Esophagus squamous epithelium (tissue), 5 donors: ENCODE measurements at regions not wholly inside any gene's neighbourhood (a gene's known extent, or its start where the extent isn't known, plus 50 kb on each side); places are given as distances from the start of the nearest gene placed in this dataset.

Source experiments
- DNase-seq: peaks from one replicate; lab custom pipeline; 2025; lab: John Stamatoyannopoulos, UW
- H3K27ac ChIP-seq, 4 donors: fragments of 200-600 bp; sonication (generic); one replicate each; pipeline ENCODE4 v1.5.1; 2016 to 2019; ENCODE audit warnings: mild to moderate bottlenecking in 1 of 4
- H3K27me3 ChIP-seq, 4 donors: fragments of 200-600 bp; sonication (generic); 1 replicate in 3 of 4; 2 replicates in 1 of 4; pipeline versions ENCODE4 v1.5.1 to v1.6.0; 2017 to 2021; ENCODE audit warnings: antibody characterized with exemption in 1 of 4
- H3K36me3 ChIP-seq, 3 donors: fragments of 200-600 bp; sonication (generic); one replicate each; pipeline ENCODE4 v1.5.1; 2016 to 2019
- H3K4me1 ChIP-seq, 3 donors: fragments of 200-600 bp; sonication (generic); one replicate each; pipeline ENCODE4 v1.5.1; 2017 to 2019
- H3K4me3 ChIP-seq, 4 donors: fragments of 200-600 bp; sonication (generic); 1 replicate in 3 of 4; 2 replicates in 1 of 4; pipeline ENCODE4 v1.5.1; 2016 to 2019; ENCODE audit warnings: mild to moderate bottlenecking in 2 of 4, moderate library complexity in 1 of 4
- H3K9me3 ChIP-seq, 3 donors: fragments of 200-600 bp; sonication (generic); one replicate each; pipeline ENCODE4 v1.5.1; 2016 to 2019
- POLR2A ChIP-seq, 4 donors: fragments of 450-650 bp; IDR thresholded peaks; one replicate each; pipeline ENCODE4 v1.6.1; 2017; ENCODE audit warnings: antibody characterized with exemption in 4 of 4, mild to moderate bottlenecking in 4 of 4, moderate library complexity in 3 of 4
- WGBS, 2 donors: methylation state at CpG; one replicate each; pipeline ENCODE4 v1.1.5; 2018; 5-methylcytosine and 5-hydroxymethylcytosine counted together
- intact Hi-C: fragments of 100-400 bp; cut with DNase I; formaldehyde crosslinking; loops from one replicate; pipeline ENCODE4 v1.15.0; 2022
- TF ChIP-seq, protein P1 (sequence below), 6 experiments: fragments of 450-650 bp in 4 of 6; fragments of 200-600 bp in 2 of 6; sonication (generic) in 2 of 6; IDR thresholded peaks; one replicate each; pipeline ENCODE4 v1.5.1; 2016 to 2019; ENCODE audit warnings: antibody characterized with exemption in 6 of 6, mild to moderate bottlenecking in 4 of 6, moderate library complexity in 4 of 6
- donor health status: DM: yes; HTN: yes; CAD: no.

DNA sequence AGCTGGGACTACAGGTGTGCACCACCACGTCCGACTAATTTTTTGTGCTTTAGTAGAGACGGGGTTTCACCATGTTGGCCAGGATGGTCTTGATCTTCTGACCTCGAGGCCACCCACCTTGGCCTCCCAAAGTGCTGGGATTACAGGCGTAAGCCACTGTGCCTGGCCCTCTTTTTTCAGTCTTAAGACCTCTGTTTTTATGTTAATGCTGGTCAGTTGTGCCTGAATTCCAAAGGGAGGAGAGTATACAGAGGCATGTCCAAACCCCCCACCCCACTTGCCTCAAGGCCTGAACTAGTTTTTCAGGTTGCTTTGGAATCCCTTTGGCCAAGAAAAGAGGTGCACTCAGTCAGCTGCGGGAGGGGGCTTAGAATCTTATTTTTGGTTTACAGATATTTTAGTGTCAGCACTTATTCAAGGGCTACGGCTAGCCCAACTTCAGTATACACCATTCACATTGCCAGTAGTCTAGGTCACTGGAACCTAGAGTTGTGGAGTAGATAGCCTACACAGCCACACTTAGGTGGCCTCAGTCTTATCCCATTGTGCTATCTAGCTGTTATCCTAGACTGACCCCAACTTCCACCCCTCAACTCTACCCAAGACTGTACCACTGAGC lies 128.0 kb upstream of the TPM1 start:
- WGBS, 2 donors: 68 to 87% methylated on average over 5 to 7 of the region's 7 CpGs
- no peak for TF ChIP-seq POLR2A (IDR thresholded peaks at IDR 0.05)
- TF ChIP-seq, protein P1, sequence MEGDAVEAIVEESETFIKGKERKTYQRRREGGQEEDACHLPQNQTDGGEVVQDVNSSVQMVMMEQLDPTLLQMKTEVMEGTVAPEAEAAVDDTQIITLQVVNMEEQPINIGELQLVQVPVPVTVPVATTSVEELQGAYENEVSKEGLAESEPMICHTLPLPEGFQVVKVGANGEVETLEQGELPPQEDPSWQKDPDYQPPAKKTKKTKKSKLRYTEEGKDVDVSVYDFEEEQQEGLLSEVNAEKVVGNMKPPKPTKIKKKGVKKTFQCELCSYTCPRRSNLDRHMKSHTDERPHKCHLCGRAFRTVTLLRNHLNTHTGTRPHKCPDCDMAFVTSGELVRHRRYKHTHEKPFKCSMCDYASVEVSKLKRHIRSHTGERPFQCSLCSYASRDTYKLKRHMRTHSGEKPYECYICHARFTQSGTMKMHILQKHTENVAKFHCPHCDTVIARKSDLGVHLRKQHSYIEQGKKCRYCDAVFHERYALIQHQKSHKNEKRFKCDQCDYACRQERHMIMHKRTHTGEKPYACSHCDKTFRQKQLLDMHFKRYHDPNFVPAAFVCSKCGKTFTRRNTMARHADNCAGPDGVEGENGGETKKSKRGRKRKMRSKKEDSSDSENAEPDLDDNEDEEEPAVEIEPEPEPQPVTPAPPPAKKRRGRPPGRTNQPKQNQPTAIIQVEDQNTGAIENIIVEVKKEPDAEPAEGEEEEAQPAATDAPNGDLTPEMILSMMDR (IDR thresholded peaks at IDR 0.05): no peak
- H3K9me3 ChIP-seq: no peaks in the 10 kb centered on the region
- H3K27ac ChIP-seq: no peak overlapping the region
- no peaks in the 10 kb centered on the region for H3K36me3 ChIP-seq
- H3K4me3 ChIP-seq: no peak overlapping the region
- intact Hi-C loops: no loop called here
- no peaks in the 10 kb centered on the region for H3K4me1 ChIP-seq
- DNase-seq: no peak
- H3K27me3 ChIP-seq: no peaks in the 10 kb centered on the region

DNA sequence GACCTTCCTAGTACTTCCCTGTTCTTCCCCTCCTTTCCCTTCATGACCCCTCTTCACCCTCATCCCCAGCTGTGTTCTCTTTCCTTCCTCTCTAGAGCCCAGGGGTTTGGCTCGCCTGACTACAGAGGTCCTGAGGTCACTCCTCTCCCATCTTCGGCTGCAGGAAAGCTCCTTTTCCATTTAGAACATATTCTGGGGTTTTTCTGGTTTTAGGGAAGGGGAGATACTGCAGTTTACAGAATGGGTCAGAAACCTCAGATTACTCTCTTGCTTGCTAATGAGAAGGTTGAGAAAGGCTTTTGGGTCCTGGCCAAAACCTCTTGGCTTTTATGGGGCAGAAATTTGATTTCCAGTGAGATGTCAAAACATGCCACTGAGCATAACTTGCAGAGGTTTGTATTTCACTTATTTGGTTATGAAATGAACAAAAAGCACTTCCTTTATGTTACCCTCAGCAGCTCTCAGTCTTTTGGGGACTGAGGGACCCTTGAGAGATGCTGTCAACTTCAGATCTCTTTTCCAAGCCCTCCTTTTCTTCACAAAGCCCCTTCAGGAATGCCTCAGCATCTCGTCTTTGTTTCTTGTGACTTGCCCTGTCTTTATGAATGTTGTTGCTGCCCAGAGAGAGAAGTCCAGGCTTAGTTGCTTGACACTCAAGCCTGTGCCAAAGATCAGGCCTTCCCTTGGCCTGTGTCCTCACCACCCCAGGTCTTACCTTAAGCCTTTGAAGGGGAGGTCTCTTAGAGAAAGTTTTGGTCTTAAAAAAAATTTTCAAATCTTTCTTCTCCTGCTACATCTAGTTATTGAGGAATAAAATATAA lies 121.7 kb upstream of the TPM1 start:
- Histone ChIP-seq H3K4me1 (peaks cover 0 to 18% (median 0%) of the 10 kb centered on the region in 3 donors), H3K4me3 (no peak overlapping the region), H3K9me3 (no peaks in the 10 kb centered on the region), H3K36me3 (no peaks in the 10 kb centered on the region), H3K27ac (peak overlapping the region in 2 of 4 donors; percentile 22 to 53), H3K27me3 (peaks cover 0 to under 1% (median 0%) of the 10 kb centered on the region in 4 donors)
- TF ChIP-seq, protein P1 (IDR thresholded peaks at IDR 0.05): no peak
- TF ChIP-seq POLR2A (IDR thresholded peaks at IDR 0.05): no peak
- no peak for DNase-seq
- 36 to 38% methylated on average over 3 of the region's 3 CpGs for WGBS, 2 donors
- intact Hi-C loops: no loop called here

DNA sequence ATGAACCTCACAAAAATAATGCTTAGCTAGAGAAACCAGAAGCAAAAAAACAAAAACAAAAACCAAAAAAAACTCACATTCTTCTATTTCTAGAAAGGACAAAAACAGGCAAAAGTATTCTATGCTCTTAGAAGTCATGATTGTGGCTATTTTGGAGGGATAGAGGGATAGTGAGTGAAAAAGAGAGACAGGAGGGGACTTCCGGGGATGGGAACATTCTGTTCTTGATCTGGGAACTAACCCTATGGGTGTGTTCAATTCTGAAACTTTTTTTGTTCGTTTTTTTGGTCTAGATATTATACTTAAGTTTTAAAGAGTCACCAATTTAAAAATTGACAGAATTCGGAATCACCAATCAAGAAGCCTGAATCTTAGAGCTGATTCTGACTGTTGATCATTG lies 120.0 kb upstream of the TPM1 start:
- Histone ChIP-seq H3K36me3 (no peaks in the 10 kb centered on the region), H3K9me3 (no peaks in the 10 kb centered on the region), H3K27me3 (peaks cover 0 to 4% (median 0%) of the 10 kb centered on the region in 4 donors), H3K27ac (peak overlapping the region in 1 of 4 donors; percentile 1), H3K4me1 (peaks cover 0 to 18% (median 0%) of the 10 kb centered on the region in 3 donors), H3K4me3 (no peak overlapping the region)
- intact Hi-C loops: no loop called here
- no peak for DNase-seq
- WGBS, 2 donors: 59 to 68% methylated on average over 3 of the region's 3 CpGs
- TF ChIP-seq POLR2A (IDR thresholded peaks at IDR 0.05): no peak
- TF ChIP-seq, protein P1 (IDR thresholded peaks at IDR 0.05): no peak

DNA sequence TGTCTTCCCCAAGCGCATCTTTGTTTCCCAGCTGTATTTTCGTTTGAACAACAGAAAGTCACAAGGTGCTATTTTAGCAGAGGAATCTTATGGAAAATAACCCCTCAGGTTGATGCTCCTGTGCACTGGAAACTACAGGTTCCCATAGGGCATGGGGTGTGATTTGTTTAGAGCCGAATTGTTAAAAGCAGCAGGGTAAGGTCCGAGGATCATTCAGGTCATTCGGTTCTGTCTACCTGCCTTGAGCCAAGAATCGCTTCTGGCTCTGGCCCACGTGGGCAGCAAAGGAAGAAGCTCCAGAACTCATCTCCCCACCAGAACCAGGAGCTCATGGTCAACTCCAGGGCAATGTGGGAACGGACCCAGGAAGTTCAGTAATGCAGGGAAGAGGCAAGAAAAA lies 116.7 kb upstream of the TPM1 start:
- no peaks in the 10 kb centered on the region for H3K36me3 ChIP-seq
- peaks cover 0 to 17% (median 0%) of the 10 kb centered on the region in 4 donors for H3K27me3 ChIP-seq
- peaks cover 0 to 23% (median 0%) of the 10 kb centered on the region in 3 donors for H3K4me1 ChIP-seq
- no peak for TF ChIP-seq POLR2A (IDR thresholded peaks at IDR 0.05)
- TF ChIP-seq, protein P1 (IDR thresholded peaks at IDR 0.05): no peak
- no peaks in the 10 kb centered on the region for H3K9me3 ChIP-seq
- intact Hi-C loops: no loop called here
- WGBS, 2 donors: 86 to 92% methylated on average over 4 to 8 of the region's 8 CpGs
- no peak for DNase-seq
- no peak overlapping the region for H3K4me3 ChIP-seq
- no peak overlapping the region for H3K27ac ChIP-seq

DNA sequence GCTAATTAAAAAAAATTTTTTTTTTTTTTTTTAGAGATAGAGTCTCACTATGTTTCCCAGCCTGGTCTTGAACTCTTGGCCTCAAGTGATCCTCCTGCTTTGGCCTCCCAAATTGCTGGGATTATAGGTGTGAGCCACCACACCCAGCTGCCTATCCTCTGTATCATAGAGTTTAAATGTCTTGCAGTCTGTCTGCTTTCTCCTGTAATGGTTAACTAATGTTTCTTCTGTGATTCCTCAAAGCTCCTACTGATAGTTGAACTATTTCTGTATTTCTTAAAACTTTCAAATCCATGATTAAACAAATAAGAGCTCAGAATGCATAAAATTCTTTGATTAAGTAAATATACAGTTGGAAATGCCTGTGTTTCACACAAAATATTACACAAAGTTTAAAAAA lies 115.4 kb upstream of the TPM1 start:
- Histone ChIP-seq H3K4me1 (peaks cover 0 to 10% (median 0%) of the 10 kb centered on the region in 3 donors), H3K36me3 (no peaks in the 10 kb centered on the region), H3K27ac (no peak overlapping the region), H3K27me3 (peaks cover 0 to 17% (median 0%) of the 10 kb centered on the region in 4 donors), H3K9me3 (no peaks in the 10 kb centered on the region), H3K4me3 (no peak overlapping the region)
- intact Hi-C loops: no loop called here
- DNase-seq: no peak
- no peak for TF ChIP-seq POLR2A (IDR thresholded peaks at IDR 0.05)
- TF ChIP-seq, protein P1 (IDR thresholded peaks at IDR 0.05): no peak
